Midbrain (tissue), 1 donor: ENCODE measurements at regions not wholly inside any gene's neighbourhood (a gene's known extent, or its start where the extent isn't known, plus 50 kb on each side); places are given as distances from the start of the nearest gene placed in this dataset.

Experiments used
- DNase-seq: peaks from one replicate; lab custom pipeline; 2025; lab: John Stamatoyannopoulos, UW

DNA sequence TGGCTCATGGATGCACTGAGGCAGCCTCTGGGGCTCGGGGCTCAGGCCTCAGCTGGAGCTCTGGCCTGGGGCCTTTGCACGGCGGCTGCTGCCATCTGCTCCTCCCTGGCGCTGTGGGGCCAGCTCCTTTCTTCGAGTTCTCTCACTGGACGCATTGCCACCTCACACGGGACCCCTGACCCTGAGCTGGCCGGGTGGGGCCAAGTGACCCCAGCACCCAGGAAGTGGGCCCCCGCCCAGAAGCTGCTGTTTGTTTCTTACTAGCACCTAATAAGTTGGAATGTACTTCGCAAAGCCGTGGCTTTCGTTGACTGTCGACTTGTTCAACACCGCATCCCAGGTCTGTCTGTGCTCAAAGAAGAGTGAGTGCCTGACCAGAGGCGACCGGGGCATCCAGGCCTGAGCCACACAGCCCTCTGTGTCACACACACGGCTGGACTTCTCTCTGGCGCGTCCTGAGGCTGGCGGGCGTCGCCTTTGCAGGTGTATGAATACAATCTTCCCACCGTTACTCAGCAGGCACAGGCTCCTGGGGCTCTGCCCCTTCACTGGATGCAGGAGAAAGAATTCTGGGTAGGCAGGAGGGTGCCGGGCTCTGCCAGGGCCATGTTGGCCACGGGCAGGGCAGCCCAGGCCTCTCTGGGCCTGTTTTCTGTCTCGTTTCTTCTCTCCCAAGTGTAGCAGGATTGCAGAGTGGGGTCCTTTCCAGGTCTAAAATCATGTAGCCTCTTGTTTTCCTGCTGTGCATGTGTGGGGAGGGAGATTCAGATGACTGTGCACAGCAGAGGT is 112.9 kb downstream of the DLL1 start:
- DNase-seq = no peak

DNA sequence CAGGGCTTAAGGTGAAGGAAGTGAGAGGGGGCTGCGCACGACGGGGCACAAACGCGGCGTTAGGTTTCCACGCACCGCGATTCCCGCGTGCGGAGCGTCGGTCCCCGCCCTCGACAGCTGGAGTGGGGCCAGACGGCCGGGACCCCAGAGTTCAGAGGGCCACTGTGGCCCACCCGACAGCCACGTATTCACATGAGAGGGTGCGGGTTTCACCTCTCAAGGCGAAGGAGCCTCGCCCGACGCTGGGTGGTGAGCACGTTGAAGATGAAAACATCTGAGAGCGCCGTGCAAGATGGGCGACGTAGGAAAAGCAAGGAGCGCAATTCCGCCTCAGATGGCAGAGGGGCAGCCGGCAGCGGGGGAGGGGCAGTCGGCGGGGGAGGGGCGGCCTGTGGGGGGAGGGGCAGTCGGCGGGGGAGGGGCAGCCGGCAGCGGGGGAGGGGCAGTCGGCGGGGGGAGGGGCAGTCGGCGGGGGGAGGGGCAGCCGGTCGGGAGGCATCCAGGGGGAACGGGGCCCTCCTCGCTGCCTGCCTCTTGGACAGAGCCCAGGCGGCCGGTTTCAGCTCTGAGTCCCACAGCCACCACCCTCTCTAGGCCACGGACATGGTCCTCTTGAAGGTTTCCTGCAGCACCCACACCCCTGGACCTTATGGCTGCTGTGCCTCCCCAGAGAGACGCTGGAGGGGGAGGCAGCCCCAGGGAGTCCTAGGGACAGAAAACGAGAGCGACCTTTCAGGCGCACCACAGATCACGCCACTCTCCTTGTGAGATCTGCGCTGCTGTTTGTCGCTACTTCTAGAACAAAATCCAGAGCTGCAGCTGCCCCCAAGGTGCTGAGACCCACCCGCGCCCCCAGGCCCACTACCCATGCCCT is 113.7 kb downstream of the DLL1 start:
- DNase-seq = no peak

DNA sequence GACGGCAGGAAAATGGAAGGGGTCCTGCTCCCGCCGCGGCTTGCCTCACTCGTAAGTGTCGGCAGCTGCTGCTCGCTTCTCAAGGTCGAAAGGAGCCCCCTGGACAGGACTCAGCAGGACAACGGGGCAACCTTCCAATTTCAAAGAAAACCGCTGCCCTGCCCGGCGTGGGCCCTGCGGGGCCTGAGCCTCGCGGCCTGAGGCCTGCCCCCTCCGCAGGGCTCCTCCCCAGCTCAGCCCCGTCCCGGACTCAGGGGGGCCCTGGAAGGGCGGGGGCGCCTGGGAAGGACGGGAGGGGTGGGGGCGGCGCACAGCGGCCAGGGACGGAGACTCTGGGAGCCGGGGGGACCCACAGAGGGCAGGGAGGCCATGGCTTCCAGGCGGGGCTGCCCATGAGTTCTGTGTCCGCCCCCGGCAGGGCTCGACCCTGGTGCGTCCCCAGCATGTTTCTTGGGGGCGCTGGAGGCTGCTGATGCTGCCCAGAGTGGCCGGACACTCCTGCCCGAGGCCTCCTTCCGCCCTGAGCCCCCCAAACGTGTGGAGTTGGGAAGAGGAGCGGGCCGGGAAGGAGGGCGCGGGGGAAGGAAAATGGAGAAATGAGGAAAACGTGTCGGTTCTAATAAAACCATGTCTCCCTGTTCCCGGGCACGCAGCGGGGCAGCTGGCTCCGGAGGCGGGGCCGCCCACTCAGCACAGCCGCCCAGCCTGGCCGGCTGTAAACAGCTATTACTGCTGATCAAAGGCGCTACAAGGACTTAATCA is 114.6 kb downstream of the DLL1 start:
- DNase-seq = no peak

DNA sequence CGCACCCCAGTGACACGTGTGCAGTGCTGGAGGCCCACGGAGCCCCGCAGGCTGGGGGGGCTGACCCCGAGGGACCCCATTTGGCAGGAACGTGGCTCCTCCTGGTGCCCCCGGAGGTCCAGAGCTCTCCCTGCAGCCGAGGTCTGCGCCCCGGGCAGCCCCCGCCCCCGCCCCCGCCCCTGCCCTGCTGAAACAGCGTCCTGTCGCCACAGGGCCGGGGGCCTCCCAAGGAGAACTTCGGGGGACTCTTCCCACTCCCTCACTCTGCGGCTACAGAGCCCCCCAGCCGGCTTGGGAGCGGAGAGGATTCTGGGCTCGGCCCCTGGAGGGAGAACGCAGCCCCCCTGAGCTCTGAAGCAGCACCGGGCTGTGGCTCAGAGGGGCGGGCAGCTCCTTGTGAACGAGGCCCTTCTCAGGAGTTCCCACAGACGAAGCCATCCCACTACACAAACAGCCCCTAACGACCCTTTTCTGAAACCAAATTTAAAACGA is 115.2 kb downstream of the DLL1 start:
- DNase-seq = no peak

DNA sequence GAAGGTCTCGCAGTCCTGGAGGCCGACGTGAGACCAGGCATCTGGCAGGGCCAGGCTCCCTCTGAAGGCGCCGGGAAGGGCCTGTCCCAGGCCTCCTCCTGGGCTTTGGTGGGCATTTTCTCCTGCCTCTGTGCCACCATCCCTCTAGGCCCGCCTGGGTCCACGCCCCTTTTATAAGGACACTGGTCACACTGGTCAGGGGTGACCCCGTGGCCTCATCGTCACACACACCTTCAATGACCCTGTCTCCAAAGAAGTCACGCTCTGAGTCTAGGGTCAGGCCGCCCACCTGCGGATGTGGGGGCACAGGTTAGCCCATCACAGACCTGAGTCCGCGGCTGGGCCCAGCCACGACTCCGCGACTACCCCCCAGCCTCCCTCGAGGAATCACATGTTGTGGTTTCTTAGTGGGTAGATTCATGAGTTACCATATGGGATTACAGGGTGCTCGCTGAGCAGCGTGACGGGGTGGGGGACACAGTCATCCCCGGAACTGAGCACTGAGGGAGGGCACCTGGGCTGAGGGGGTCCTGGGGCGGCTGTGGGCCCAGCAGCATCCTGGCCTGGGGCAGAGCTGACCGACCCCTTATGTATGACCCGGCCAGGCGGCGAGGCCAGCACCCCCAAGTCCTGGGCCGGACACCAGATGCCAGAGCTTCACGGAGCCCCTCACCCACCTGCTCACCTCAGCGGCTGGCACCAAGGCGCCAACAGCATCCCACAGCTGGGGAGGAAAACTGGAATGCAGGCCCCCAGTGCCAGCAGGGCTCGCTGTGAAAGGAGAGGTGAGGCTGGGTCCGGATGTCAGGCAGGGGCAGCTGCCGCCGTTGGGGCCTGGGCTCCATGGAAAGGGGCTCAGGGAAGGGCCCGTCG is 115.9 kb downstream of the DLL1 start:
- DNase-seq = no peak

DNA sequence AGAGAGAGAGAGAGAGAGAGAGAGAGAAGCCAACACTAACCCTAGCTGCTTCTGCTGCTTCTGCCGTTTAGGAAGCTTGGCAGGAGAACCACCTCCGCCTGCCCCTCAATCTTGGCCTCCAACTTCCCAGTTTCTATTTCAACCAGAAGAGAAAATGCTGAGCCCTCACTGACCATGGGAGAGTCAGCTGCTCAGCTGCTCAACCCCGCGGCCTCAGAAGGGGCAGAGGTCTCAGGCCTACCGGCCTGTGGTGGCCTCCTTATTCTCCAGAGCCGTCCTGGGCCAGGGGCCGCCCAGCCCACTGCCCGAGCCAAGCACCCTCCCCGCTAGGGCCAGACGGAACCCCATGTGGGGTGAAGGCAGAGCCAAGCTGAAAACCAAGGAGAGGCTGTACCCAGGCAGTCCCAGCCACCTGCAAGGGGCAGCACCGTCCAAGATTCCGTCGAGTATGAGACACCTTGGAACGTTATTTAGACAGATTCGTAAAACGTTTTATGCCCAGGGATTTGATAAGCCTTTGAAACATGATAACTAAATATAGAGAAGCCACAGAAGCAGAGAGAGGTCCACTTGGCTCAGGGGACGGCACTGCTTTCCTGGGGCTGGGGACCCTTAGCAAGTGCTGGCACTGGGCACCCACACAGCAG is 116.6 kb downstream of the DLL1 start:
- DNase-seq = peak; percentile 45

DNA sequence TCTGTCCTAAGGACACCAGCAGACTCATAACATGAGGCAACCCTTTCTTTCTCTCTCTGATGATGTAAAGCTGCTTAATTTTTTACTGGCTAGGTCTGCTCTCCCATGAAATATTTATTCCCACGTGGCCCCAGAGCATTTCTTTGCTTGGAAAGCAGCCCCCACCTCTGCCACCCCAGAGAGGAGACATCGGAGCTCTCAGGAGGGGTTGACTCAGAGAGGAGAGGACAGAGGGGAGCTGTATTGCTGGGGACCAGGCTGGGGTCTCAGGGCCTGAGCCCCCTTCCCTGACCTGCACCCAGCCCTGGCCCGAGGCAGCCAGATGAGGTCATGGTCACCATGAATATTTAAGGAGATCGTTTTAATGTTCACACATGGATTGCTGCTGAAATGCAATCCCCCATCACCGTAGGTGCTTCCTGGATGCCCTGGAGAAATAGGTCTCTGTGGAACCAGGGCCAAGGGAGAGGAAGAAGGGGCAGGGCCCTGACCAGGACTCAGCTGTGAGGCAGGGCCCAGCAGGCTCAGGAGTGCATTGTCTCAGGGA is 117.5 kb downstream of the DLL1 start:
- no peak for DNase-seq

DNA sequence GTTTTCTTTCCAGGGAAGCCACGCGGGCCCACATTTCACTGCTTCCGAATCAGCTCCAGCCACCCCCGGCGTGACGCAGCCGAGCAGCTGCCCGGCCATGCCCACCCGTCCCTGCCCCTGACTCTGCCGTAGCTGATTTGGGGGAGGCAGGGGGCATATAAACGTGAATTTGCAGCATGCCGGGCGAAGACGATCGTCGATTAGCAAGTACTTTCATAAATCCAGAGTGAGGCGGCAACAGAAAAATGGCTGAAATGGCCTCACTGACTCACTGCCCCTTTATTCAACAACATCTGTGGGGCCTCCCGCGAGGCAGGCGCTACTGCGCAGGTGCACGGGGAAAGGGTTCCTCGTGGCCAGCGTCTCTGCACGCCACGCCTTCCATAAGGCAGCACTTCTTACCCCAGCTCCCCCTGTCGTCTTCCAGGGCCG is 118.0 kb downstream of the DLL1 start:
- DNase-seq = no peak

DNA sequence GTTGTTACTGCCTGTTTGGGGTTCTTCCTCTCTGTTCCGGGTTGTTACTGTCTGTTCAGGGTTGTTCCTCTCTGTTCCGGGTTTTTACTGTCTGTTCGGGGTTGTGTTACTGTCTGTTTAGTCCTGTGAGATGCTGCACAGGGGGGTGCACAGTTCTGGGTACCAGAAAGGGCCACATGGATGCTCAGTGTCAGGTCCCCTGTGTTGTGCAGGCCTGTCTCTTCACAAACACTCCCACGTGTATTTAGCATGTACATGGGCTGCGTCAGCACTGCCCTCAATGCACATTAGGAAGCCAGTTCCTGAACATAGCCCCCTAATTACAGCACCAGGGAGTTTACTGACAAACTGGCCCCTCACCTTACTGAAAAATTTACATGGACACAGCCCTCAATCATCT is 118.5 kb downstream of the DLL1 start:
- DNase-seq = no peak

DNA sequence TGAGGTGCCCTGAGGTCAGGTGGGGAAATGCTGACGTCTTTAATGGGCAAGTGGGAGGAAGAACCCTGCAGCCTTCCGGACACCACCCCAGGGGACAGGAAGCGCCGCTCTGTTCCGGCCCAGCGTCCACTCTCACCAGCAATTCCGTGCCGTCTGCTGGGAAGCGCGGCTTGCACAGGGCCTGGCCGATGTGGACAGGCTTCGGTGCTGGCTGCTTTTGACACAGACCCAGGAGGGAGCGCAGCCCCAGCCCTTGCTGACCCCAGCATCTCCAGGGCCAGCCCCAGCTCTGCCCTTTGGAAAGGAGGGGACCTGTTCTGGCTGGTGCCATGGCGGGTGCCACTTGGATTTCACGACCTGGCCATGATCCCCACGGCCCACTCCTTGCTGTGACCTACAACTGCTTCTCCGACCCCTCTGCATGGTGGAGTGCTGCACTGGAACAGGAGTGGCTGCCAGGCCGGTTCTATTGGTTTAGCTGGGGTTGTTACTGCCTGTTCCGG is 123.2 kb downstream of the DLL1 start:
- no peak for DNase-seq

DNA sequence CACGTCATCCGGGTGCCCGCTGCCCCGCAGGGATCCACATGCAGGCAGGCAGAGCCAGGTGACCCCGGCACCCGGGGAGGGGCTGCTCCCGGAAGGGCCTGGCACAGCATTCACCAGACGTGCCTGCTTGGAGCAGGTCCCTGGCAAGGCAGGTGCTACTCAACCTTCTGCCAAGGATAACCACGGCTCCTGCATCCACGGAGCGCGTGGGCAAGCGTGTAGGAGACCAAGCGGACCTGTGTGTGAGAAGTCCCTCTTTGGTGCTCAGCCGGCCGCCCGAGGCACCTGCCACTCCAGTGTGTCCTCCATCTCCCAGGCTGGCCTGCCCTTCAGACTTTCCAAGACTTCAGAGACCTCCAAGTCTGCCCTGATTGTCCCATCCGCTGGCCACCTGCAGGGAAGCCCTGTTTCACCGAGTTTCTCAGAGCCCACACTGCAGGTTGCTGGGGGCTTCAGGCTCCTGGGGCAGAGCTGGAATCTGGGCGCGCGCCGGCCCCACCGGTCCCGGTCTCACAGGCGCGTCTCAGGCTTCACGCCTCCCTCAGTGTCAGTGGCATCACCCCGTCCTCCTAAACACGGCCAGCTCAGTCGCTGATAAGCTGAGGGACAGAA is 124.3 kb downstream of the DLL1 start:
- DNase-seq = no peak

DNA sequence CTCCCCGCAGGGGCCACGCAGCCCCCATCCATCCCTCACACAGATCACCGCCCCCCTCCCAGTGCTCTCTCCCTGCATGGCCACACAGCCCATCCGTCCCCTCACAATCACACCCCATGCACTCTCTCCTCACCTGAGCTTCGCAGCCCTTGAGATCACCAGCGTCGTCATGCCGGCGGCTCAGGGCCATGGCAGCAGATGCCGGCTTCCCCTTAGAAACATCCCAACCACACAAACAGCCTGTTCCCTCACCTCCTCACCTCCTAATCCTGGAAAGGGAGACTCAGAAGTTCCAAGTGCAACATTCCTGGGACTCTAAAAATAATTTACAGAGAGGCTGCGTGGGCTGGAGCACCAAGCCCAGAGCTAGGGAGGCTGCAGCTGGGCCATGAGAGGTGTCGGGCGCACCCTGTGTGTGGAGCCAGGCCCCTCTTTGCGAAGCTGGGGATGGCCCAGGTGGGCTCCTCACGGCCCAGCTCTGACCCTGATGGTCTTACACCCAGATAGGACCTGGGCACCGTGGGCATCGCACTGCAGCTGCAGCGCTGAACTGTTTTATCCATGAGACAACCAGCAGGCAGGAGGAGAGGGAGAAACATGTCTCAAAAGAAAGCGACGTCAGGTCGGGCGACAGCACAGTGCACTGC is 125.3 kb downstream of the DLL1 start:
- no peak for DNase-seq

DNA sequence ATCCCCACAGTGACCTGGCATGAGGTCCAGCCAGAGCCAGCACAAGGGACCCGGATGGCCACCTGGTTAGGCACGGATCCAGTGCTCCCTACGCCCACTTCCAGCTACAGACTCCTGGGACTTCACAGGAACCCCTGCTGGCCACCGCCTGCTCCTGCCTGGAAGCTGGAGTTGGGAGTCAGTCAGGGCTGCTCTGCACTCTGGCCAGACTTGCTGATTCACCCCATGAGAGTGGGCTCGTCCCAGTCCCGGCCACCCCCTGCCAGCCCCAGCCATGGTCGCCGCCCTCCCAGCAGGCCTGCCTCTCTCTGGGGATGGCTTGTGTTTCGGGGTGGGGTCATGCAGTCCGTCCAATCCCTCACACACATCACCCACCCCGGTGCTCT is 125.8 kb downstream of the DLL1 start:
- DNase-seq = no peak

DNA sequence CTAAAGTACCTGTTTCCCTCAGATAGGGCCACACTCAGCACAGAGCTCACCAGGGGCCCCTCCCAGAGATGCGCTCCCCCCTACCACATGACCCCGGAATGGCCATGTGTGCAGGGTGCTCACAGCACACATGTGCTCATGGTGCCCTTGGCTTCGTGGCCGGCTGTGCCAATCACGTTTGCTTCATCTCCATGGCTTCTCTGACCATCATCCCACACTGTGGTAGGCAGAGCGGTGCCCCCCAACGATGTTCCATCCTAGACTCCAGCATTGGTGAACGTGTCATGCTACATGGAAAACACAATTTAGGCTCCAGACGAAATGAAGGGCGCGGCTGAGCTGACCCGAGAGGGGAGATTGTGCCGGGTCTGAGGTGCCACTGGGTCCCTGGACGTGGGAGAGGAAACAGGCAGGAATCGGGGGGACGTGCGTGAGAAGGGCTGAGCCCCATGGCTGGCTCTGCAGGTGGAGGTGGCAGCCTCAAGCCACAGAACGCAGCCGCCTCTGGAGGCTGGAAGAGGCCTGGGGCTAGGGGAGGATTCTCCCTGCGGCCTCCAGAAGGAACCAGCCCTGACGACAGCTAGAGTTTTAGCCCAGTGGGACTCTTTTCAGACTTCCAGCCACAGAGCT is 126.5 kb downstream of the DLL1 start:
- no peak for DNase-seq

DNA sequence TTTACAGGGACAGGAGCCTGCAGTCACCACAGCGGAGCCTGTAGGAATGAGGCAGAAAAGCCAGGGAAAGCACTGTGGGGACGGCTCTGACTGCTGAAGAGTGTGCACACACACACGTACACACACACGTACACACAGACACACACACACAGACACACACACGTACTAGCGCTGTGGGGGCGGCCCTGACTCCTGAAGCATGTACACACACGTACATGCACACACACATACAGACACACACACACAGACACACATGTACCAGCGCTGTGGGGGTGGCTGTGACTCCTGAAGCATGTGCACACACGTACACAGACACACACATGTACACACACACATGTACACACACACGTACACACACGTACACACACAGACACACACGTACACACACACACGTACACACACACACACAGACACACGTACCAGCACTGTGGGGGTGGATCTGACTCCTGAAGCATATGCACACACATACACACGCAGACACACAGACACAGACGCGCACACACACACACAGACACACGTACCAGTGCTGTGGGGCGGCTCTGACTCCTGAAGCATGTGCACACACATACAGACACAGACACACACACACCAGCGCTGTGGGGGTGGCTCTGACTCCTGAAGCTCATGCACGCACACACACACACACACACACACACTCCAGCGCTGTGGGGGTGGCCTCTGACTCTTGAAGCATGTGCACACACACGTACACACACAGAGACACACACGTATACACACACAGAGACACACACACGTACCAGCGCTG is 127.3 kb downstream of the DLL1 start:
- DNase-seq = no peak

DNA sequence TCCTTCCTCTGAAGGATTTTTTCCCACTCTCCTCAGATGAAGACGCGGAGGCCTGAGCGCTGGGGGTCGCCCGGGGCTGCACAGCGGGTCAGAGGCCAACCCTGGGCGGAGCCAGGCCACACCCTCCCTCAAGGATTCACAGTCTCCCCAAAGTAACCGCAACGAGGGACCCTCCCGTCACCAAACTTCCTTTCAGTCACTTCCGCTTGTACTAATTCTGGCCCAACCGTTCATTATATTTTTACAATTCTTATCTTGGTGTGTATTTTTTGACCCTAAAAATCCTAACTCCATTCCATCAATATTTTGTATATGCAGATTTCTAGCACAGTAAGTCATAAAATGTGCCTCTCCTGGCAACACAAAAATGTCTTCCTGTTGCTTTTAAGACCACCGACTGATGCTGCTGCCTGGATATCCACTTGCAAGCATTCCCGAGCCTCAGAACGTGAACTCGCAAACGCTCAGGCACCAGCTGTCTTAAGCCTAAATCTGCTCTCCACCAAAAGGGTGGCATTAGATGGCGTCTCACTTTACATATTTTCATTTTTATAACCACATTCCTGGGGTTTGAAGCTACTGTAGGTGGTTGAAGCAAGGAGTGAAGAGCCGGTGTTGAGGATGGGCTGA is 128.0 kb downstream of the DLL1 start:
- DNase-seq = no peak

DNA sequence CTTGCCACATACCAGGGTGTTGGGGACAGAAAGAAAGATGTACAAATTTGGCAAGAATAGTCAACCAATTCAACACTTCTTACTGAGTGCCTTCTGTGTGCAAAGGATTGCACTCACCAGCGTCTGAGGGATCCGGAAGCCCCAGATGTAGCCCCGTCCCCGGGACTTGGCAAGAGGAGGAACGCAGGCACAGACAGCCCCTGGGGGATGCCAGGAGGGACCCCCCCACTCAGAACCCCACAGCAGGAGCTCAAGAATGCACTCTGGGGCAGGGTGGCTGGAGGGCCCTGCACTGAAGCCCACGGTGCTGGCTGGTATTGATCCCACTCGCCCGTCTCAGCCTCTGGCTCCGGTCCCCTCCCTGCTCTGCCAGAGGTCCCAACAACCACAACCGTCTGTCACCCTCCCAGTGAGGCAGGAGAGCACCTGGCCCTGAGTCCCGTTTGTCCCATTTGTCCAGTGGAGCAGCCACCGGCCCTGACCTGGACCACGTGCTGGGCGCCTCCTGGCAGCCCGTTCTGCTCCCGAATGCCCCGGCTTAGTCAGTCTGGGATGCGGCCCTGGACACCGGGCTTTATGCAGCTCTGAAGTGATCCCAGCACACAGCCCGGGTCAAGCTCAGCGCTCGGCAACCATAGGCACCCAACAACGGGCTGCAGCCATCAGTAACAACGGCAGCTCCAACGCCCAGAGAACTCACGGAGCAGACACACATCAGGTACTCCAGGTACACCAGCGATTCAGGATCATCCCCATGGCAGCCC is 128.7 kb downstream of the DLL1 start:
- DNase-seq = no peak
